ENCODE measurements at regions not wholly inside any gene's neighbourhood (a gene's known extent, or its start where the extent isn't known, plus 50 kb on each side); places are given as distances from the start of the nearest gene placed in this dataset.
"Not testable (repeated sequence)": the region's sequence is repeated elsewhere in the genome, so short reads cannot be mapped to it uniquely, and the experiment has no call there.

- DNase-seq (ENCODE audit: low spot score), result no peak
Observed at GRCh38 chr18:4765401-4765800, 310.3 kb upstream of the DLGAP1 start.

GRCh38 chr18:4762330-4762729, 307.2 kb upstream of the DLGAP1 start:
- DNase-seq (ENCODE audit: low spot score), result no peak

- no peak for DNase-seq (ENCODE audit: low spot score)
Observed at GRCh38 chr18:4758980-4759379, 303.9 kb upstream of the DLGAP1 start.

GRCh38 chr18:4755848-4756247, 300.7 kb upstream of the DLGAP1 start:
- peak; percentile 9 for DNase-seq (ENCODE audit: low spot score)

- DNase-seq (ENCODE audit: low spot score), result not testable (repeated sequence)
Observed at GRCh38 chr18:4753151-4753550, 298.0 kb upstream of the DLGAP1 start.

- no peak for DNase-seq (ENCODE audit: low spot score)
Observed at GRCh38 chr18:4751523-4751922, 296.4 kb upstream of the DLGAP1 start.

GRCh38 chr18:4750393-4751346, 295.6 kb upstream of the DLGAP1 start:
- DNase-seq (ENCODE audit: low spot score), result peak; percentile 36

GRCh38 chr18:4748975-4749374, 293.9 kb upstream of the DLGAP1 start:
- no peak for DNase-seq (ENCODE audit: low spot score)

GRCh38 chr18:4734903-4735302, 279.8 kb upstream of the DLGAP1 start:
- DNase-seq (ENCODE audit: low spot score), result no peak

GRCh38 chr18:4734021-4734420, 278.9 kb upstream of the DLGAP1 start:
- peak; percentile 76 for DNase-seq (ENCODE audit: low spot score)

- no peak for DNase-seq (ENCODE audit: low spot score)
Observed at GRCh38 chr18:4721545-4721944, 266.4 kb upstream of the DLGAP1 start.

- no peak for DNase-seq (ENCODE audit: low spot score)
Observed at GRCh38 chr18:4720518-4720917, 265.4 kb upstream of the DLGAP1 start.

- no peak for DNase-seq (ENCODE audit: low spot score)
Observed at GRCh38 chr18:4705894-4706293, 250.8 kb upstream of the DLGAP1 start.

GRCh38 chr18:4704781-4705180, 249.7 kb upstream of the DLGAP1 start:
- DNase-seq (ENCODE audit: low spot score), result no peak

- DNase-seq (ENCODE audit: low spot score), result no peak
Observed at GRCh38 chr18:4691836-4692235, 236.7 kb upstream of the DLGAP1 start.

GRCh38 chr18:4678685-4679084, 223.6 kb upstream of the DLGAP1 start:
- DNase-seq (ENCODE audit: low spot score), result not testable (repeated sequence)

GRCh38 chr18:4677006-4677405, 221.9 kb upstream of the DLGAP1 start:
- no peak for DNase-seq (ENCODE audit: low spot score)

GRCh38 chr18:4672162-4672561, 217.1 kb upstream of the DLGAP1 start:
- DNase-seq (ENCODE audit: low spot score), result no peak

GRCh38 chr18:4658804-4659203, 203.7 kb upstream of the DLGAP1 start:
- DNase-seq (ENCODE audit: low spot score), result no peak

- no peak for DNase-seq (ENCODE audit: low spot score)
Observed at GRCh38 chr18:4653418-4653817, 198.3 kb upstream of the DLGAP1 start.

GRCh38 chr18:4641771-4642368, 186.8 kb upstream of the DLGAP1 start:
- no peak for DNase-seq (ENCODE audit: low spot score)

- no peak for DNase-seq (ENCODE audit: low spot score)
Observed at GRCh38 chr18:4640349-4641012, 185.4 kb upstream of the DLGAP1 start.
